ENCODE measurements at regions not wholly inside any gene's neighbourhood (a gene's known extent, or its start where the extent isn't known, plus 50 kb on each side); places are given as distances from the start of the nearest gene placed in this dataset.
"Not testable (repeated sequence)": the region's sequence is repeated elsewhere in the genome, so short reads cannot be mapped to it uniquely, and the experiment has no call there.

DNA sequence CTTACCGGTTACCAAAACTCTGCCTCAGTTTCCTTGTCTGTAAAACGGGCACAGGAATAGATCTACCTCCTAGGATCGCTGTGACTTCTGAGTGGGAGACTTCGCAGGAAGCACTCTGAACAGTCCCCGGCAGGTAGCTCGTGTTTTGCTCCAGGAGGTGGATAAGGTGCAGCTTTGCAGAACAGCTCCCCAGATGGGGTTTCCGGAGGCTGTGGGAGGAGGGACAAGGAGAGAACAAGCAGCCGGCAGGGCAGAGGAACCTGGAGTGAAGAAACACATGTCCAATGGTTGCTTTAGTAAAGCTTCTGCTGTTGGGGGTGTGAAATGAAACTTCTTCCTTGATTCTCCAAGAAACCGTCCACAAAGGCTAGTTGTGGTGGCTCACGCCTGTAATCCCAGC, 95.5 kb upstream of the TARDBP start:
- TF ChIP-seq, protein P1, sequence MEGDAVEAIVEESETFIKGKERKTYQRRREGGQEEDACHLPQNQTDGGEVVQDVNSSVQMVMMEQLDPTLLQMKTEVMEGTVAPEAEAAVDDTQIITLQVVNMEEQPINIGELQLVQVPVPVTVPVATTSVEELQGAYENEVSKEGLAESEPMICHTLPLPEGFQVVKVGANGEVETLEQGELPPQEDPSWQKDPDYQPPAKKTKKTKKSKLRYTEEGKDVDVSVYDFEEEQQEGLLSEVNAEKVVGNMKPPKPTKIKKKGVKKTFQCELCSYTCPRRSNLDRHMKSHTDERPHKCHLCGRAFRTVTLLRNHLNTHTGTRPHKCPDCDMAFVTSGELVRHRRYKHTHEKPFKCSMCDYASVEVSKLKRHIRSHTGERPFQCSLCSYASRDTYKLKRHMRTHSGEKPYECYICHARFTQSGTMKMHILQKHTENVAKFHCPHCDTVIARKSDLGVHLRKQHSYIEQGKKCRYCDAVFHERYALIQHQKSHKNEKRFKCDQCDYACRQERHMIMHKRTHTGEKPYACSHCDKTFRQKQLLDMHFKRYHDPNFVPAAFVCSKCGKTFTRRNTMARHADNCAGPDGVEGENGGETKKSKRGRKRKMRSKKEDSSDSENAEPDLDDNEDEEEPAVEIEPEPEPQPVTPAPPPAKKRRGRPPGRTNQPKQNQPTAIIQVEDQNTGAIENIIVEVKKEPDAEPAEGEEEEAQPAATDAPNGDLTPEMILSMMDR (IDR thresholded peaks at IDR 0.05; ENCODE audit: low read depth, low read length), result no peak
- H3K9me3 ChIP-seq, result no peaks in the 10 kb centered on the region
- H3K27me3 ChIP-seq, result no peaks in the 10 kb centered on the region
- DNase-seq, result no peak
- H3K36me3 ChIP-seq, result no peaks in the 10 kb centered on the region
- no peak overlapping the region for H3K4me3 ChIP-seq (ENCODE audit: low read depth, low read length)
- no peaks in the 10 kb centered on the region for H3K4me1 ChIP-seq

DNA sequence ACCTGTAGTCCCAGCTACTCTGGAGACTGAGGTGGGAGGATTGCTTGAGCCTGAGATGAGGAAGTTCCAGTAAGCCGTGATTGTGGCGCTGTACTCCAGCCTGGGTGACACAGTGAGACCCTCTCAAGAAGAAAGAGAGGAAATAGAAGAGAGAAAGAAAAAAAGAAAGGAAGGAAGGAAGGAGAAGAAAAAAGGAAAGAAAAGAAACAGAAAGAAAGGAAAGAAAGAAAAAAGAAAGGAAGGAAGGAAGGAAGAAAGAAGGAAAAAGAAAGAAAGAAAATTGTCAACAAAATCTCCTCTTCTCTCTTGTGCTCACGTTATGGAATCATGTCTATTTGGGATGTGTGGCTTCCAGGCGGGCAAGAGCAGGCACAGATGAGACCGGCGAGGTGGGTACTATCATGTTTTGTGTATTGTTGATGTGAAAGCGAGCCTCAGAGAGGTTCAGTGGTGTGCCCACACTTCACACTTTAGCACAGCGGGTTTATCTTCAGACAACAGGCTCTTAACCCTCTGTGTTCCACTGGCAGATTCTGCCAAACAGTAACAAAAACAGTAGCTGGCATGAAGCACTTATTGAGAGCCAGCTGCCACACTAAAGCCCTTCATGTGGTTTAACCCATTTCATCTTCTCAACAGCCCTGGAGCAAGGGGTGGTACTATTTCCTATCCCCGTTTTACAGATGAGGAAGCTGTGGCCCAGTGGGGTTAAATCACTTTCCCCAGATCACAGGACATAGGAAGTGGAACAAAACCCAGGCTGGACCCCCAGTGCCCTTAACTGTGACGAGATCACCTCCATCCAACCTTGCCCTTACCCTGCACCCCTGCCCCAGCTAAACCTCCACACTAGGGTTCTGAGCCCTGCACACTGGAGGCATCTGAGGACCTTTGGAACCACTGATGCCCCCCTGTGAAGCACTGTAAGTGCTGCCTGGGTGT, 94.7 kb upstream of the TARDBP start:
- no peak for DNase-seq
- TF ChIP-seq, protein P1 (IDR thresholded peaks at IDR 0.05; ENCODE audit: low read depth, low read length), result no peak
- H3K4me1 ChIP-seq, result no peaks in the 10 kb centered on the region
- no peak overlapping the region for H3K4me3 ChIP-seq (ENCODE audit: low read depth, low read length)
- H3K27me3 ChIP-seq, result no peaks in the 10 kb centered on the region
- H3K9me3 ChIP-seq, result no peaks in the 10 kb centered on the region
- H3K36me3 ChIP-seq, result no peaks in the 10 kb centered on the region

DNA sequence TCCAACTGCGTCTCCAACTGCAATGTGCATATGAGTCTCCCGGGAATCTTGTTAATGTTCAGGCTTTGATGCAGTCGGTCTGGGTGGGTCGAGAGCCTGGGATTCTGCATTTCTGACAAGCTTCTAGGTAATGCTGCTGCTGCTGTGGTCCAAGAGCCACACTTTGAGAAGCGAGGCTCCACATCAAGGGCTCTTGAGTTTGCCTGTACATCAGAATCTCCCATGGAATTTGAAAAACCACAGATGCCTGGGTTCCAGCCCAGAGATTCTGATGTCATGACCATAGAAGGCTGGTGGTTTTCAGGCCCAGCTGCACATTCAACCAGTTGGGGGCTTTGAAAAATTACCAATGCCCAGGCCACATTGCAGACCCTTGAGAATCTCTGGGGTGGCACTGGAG, 93.9 kb upstream of the TARDBP start:
- no peaks in the 10 kb centered on the region for H3K9me3 ChIP-seq
- TF ChIP-seq, protein P1 (IDR thresholded peaks at IDR 0.05; ENCODE audit: low read depth, low read length), result no peak
- no peak for DNase-seq
- no peaks in the 10 kb centered on the region for H3K4me1 ChIP-seq
- H3K36me3 ChIP-seq, result no peaks in the 10 kb centered on the region
- no peak overlapping the region for H3K4me3 ChIP-seq (ENCODE audit: low read depth, low read length)
- no peaks in the 10 kb centered on the region for H3K27me3 ChIP-seq

DNA sequence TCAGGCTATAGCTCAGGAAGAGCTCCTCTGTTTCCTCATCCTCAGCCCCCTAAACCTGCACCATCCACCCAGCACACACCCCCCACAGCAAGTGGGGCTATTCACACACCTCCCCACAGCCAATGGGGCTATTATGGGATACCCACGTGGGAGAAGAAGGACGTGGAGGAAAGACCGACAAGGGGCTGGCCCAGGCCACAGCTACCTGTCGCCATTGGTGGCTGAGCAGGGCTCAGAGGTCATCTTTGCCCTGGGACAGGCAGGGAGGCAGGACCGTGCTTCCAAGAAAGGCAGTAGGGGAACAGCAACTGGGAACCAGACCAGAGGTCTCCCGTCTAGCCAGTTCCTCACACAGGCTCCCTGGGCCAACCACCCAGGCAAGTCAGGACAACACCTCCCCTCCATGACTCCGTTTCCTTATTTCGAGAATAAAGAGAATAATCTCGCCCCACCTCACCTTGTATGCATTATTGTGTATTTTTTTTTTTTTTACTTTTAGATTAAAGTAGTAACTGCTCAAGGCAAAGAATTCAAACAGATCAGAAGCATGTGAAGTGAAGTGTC, 92.3 kb upstream of the TARDBP start:
- no peak for DNase-seq

DNA sequence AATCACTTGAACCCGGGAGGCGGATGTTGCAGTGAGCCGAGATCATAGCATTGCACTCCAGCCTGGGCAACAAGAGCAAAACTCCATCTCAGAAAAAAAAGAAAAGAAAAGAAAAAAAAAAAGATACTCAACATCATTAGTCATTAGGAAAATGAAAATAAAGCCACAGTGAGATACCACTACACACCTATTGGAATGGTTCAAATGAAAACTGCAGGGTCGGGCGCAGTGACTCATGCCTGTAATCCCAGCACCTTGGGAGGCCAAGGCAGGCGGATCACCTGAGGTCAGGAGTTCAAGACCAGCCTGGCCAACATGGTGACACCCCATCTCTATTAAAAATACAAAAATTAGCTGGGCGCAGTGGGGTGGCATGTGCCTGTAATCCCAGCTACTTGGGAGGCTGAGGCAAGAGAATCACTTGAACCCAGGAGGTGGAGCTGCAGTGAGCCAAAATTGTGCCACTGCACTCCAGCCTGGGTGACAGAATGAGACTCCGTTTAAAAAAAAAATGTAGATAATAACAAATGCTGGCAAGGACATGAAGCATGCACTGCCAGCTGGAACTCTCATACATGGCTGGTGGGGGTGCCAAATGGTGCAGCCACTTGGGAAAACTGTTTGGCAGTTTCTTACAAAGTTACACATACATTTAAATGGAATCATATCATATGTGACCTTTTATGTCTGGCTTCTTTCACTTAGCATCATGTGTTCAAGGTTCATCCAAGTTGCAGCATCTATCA, 90.0 kb upstream of the TARDBP start:
- H3K4me1 ChIP-seq; H3K36me3 ChIP-seq; H3K9me3 ChIP-seq; H3K4me3 ChIP-seq (ENCODE audit: low read depth, low read length); H3K27me3 ChIP-seq; DNase-seq: not testable (repeated sequence)

More for the DNA sequence above, 92.3 kb upstream of the TARDBP start:
- H3K27me3 ChIP-seq, result no peaks in the 10 kb centered on the region
- H3K9me3 ChIP-seq, result no peaks in the 10 kb centered on the region
- no peaks in the 10 kb centered on the region for H3K4me1 ChIP-seq
- TF ChIP-seq, protein P1 (IDR thresholded peaks at IDR 0.05; ENCODE audit: low read depth, low read length), result no peak
- no peaks in the 10 kb centered on the region for H3K36me3 ChIP-seq
- no peak overlapping the region for H3K4me3 ChIP-seq (ENCODE audit: low read depth, low read length)

DNA sequence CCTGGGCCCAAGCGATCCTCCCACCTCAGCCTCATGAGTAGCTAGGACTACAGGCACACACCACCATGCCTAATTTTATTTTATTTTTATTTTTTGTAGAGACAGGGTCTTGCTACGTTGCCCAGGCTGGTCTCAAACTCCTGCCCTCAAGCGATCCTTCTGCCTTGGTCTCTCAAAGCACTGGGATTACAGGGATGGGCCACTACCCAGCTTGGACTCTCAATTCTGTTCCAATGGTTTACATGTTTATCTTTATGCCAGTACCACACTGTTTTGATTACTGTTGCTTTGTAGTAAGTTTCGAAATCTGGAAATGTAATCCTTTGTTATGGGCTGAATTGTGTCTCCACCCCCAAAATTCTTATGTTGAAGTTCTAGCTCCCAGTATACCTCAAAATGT, 88.4 kb upstream of the TARDBP start:
- TF ChIP-seq, protein P1 (IDR thresholded peaks at IDR 0.05; ENCODE audit: low read depth, low read length), result no peak
- H3K9me3 ChIP-seq, result no peaks in the 10 kb centered on the region
- no peak overlapping the region for H3K4me3 ChIP-seq (ENCODE audit: low read depth, low read length)
- no peaks in the 10 kb centered on the region for H3K4me1 ChIP-seq
- DNase-seq, result no peak
- H3K36me3 ChIP-seq, result no peaks in the 10 kb centered on the region
- no peaks in the 10 kb centered on the region for H3K27me3 ChIP-seq

Data from BE2C (cell line).